Putamen (tissue), 1 donor: ENCODE measurements at regions not wholly inside any gene's neighbourhood (a gene's known extent, or its start where the extent isn't known, plus 50 kb on each side); places are given as distances from the start of the nearest gene placed in this dataset.

ENCODE experiments used
- DNase-seq: peaks from one replicate; pipeline ENCODE4 v3.0.0-alpha.2; 2016; ENCODE audit warnings: low spot score

DNA sequence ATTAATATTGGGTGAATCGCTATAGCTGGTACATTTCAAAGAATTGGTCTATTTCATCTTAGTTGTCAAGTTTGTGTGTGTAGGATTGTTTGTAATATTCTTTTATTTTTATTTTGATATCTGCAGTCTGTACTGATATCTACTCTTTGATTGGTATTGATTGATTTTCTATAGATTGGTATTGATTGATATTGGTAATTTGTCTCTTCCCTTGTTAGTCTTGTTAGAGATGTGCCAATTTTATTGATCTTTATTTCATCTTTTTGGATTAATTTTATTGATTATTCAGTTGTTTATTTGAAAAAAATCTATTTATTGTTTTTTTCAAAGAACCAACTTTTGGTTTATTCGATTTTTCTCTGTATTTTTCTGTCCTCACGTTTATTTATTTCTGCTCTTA is 61.4 kb downstream of the TM2D3 start:
- DNase-seq: no peak

DNA sequence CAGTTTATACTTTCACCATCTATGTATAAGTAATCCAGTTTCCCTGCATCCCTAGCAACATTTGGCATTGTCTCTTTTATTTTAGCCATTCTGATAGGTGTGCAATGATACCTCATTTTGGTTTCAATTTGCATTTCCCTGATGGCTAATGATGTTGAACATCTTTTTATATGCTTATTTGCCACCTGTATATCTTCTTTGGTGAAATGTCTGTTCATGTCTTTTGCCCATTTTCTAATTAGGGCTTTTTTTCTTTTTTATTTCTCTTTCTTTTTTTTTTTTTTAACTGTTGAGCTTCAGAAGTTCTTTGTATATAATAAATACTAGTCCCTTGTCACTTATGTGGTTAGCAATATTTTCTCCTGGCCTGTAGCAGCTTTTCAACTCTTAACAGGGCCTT is 68.9 kb downstream of the TM2D3 start:
- DNase-seq: no peak

DNA sequence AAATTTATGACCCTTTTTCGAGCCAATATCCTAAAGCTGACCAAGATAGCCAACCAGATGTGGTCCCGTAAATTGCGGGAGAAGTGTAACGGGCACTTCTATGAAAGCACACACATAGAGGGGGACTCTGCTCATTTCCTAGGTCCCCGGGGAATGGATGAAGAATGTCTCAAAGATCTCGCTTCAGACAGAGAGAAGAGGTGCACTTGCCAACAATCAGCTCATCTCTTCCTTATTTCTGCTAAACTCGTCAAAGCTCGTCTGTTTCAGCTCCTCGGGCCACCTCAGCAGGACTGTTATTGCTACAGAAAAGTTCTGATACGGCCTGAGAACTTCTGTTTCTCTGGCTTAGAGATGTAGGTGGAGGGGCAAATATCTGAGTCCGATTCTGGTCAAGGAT is 71.8 kb downstream of the TM2D3 start:
- DNase-seq: no peak

DNA sequence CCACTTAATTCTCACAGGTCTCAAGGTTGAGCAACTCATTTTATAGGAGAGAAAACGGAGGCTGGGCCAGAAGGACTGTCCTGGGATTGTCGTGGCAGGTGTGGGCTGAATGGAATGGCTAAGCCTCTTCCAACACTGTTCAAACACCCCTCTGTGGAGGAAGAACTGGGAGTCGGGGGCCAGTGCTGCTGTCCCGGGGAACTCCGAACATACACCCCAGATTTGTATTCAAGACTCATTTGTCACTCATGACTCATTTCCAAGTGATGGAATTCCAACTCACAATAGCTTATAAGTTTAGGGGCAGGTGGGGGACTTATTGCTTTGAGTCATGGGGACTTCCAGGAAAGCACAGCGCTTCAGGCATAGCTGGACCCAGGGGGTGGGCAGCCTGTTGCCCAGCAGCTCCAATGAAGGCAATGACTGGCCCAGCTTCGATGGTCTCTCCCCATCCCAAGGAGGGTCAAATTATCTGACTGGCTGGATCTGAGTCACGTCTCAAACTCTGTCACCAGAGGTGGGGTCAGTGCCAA is 72.5 kb downstream of the TM2D3 start:
- no peak for DNase-seq

DNA sequence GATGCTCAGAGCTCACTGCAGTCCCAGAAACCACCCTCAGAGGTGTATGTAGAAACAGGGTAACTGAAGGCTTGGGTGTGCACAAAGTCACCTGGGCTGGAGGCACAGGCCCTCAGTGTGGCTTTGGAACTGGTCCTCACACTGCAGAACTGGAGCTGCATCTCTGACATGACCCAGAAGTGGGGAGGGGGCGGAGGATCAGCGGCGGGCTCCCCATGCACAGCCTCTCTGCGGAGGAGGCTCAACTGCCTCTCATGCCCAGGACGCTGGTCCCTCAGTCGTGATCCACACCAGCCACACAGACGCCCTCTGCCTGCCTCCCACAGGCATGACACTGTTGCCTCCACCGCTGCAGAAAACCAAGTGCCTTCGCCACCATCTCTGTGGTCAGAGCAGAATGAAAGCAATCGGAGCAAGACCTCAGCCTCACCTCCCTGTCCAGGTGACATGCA is 73.7 kb downstream of the TM2D3 start:
- DNase-seq: peak; percentile 62

DNA sequence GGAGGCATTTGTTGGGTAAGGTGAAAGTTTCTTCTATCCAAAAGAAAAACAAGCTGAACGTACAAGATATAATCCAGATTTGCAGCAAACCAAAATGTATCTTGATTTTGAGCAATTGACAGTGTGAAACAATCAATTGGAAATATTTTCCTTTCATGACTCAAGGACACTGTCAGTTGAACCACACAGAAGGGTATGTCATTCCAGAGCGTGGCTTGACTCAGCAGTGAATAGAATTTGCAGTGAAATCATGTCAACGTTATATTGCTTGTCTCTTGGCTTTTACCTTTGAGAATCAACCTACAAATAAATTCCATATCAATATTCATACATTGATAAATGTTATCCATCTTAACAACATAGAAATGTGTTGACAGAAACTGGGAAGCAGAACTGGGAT is 78.2 kb downstream of the TM2D3 start:
- DNase-seq: no peak

DNA sequence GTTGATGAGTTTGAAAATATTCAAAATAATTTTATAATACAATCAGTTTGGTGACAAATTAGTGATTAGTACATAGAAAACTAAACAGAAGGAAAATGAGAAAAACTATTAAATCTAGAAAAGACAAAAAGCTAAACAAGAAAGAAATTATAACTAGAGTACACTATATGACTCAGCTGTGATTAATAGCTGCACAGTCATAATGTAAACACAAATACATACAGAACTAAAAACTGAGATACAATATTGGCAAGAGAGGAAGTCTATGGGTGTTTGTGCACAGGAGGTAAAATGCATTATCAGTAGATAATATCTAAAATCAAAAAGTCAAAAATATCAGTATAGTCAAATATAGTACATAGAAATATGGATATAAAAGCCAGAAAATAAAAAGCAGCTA is 80.7 kb upstream of the PCSK6 start:
- no peak for DNase-seq

DNA sequence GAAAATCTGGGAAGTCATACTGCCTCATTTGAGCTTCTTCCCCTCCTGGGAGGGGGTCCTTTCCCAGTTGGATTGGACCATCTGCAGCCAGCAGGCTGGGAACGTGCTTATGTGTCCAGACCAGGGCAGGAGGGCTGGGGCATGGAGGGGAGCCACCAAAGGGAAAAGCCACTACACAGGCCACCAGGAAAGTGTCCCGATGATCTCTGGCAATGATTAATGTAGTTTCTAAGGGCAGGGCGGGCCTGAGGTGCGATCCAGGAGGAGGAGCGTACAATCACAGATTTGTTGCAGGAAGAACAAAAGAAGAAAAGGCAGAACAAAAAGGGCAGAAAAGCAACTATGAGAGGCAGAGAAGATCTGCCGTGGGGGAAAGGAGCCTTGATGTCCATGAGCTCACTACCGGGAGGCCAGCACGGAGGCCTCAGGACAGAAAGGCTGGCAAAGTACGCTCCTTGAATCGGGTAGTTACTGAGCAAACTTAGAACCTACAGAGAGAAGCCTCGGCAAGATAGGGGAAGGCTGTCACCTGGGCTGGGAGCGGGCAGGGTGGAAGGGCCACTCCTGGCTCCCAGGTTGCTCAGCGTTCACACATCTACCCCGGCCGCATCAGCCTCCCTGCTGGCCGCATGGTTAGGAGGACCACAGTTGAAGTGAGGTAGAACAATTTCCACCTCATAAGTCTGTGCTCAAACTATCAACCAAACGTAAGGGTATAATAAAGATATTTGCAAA is 79.5 kb upstream of the PCSK6 start:
- no peak for DNase-seq

DNA sequence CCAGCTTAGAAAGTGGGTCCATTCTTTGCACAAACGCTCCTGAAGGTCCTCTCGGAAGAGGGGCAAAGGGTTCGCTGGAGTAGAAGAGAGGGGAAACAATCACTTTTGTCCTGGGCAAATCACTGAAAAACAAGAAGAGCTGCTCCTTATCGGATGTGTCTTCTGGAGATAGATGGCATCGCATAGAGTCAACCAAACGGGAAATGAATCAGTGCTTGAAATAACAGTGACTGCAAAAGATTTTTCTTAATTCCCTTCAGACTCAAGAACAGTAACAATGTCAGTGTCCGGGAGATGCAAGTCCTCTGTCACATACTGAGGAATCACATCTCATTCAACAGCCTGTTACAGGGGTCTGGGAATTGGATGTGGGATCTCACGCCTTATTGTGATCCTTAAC is 78.8 kb upstream of the PCSK6 start:
- DNase-seq: no peak

DNA sequence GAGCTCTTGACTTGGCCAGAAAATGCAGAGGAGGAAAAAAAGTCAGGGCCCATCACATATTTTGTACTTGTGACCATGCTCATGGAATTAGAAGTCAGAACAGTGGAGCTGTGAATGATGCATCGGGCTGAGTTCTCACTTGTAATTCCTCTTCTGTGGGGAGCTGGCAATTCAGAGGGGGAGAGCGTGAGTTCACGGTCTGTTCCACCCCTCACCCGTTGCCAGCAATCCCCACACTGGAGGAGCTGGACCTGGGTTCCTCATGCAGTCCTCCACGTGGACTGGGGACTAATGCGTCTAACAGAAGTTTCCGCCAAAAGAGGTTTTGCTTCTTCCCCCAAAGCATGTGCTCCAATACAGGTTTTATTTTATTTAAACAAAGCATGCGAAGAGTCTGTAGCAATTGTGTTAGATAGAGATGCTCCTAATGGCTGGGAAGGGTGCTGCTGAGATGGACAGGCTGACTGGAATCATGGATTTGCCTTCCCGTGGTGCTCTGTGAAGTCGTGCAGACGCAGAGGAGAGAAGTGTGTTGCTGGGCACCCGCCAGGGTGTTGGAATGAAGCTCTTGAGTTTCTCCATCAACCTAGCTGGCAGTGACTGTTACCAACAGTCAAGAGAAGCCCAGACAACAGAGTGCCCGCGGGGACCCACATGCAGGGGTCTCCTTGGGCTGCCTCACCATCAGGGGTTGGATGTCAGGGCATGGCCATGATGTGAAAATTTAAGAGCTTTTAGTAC is 77.4 kb upstream of the PCSK6 start:
- no peak for DNase-seq

DNA sequence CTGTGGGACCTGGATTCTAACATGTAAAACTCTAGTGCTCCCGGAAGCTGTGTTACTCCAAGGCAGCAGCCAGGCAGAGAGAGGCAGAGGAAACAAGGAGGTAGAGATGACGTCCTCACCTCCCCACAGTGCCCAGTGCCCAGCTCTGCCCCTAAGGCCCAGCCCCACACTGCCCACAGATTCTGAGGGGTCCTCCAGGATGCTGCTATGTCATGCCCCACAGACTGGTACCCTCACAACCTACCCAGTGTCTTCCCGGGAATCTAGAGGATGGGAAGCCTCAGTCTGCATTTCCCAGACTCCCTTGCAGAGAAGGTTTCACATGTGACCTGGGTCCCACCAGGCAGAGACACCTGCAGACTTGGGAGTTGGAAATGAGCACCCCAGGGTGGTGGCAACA is 75.9 kb upstream of the PCSK6 start:
- no peak for DNase-seq

DNA sequence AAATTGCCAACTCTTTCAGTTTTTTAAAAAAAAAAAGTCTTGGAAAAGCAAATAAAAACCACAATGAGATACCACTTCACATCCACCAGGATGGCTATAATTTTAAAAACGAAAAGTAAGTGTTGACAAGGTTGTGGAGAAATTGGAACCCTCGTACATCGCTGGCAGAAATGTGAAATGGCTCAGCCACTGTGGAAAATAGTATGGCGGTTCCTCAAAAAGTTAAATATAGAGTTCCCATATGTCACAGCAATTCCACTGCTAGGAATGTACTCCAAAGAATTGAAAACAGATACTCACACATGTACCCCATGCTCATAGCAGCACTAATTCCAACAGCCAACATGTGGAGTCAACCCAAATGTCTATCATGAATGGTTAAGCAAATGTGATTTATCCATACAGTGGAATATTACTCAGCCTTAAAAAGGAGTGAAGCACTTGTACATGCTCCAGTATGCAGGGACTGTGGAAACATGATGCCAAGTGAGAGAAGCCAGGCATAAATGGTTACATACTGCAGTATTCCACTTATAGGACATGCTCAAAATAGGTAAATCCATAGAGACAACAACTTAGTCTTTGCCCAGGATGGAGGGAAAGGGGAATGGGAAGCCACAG is 73.8 kb upstream of the PCSK6 start:
- no peak for DNase-seq

DNA sequence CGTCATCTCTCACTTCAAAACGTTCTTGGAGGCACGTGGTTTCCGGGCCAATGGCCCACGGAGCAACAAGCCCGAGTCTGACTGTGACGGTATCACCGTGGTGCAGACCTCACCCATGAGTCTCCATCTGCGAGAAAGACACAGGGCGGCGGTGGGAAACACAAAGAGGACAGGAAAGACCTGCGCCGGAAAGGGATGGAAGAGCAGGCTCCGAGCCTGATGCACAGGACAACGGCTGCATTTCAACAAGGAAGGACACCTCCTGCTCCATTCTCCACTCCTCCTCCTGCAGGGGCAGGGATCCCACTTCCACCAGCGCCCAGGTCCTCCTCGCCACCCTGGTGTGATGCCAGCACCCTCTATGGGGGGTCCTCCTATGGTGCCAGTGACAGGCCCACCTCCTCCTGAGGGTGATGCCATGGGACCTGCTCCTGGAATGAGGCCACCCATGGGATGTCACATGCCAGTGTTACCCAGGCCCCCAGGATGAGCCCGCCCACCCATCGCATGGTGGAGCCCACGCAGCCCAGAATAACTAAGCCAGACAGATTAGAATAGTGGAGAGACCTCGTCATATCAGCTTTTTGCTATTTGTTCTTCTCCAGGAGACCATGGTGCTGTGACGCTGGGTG is 73.0 kb upstream of the PCSK6 start:
- DNase-seq: no peak

DNA sequence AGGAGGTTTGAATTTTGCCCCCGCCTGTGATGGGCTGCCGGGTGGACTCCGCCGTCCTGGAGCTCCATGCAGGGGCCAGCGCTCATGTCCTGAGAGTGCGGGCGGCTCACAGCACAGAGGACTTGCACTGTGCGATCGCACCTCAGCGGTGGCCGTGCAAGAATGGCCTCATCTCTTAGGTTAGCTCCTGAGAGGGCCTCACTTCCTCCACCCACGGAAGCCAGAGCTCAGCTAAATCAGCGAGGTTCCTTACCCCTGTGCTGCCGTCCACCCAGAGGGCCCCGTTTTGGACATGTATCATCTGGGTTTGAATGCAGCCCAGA is 72.0 kb upstream of the PCSK6 start:
- DNase-seq: no peak

DNA sequence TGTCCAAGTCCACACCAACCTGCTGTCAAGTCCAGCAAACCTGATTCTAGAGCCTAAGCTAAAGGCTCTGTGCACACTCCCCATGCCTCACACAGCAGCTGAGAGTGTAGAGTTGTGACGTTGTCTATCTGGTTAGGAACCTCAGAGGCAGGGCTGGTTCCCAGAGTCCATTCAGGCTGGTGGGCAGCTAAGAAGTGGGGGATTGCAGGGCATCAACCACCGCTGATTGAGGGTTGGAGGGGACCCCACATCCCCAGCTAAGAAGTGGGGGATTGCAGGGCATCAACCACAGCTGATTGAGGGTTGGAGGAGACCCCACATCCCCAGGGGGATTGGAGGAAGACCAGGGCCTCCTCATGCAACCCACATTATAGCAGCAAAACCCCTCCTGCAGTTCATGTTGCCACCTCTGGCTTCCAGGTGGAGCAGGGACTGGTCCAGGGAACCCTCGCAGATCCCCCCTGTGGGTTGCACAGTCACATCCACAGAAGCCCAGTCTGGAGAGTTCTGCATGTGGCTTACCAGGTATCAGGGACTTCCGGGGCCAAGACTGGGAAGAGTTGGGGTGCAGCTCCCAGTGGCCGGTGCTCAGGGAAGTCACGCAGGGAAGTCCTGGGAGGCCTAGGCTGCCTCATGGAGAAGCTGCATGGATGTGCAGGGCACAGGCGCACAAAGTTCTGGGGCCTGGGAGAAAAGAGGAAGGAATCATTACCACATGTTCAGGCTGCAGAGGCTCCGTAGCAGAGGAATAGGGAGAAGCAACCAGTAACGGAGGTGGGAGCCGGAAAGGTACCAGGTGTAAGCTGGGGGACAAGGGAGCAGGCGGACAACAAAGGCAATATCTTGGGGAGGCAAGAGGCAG is 71.4 kb upstream of the PCSK6 start:
- no peak for DNase-seq

DNA sequence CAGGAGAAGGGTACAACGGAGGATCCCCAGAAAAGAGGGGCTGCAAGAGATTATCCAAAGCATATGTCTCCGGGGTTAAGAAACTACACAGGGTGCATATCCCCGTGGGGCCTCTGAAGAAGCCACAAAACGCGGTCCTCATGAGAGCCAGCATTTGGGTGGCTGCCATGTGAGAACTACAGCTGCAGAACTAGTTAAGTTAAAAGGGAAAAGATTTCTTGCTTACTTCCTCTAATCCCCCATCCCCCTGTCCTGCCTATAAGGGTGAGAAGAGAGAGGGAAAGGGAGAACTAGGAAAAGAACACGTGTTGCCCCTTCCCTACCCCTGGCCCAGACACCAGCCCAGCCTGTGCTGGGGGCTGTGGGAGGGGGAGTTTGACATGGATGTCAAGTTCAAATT is 70.4 kb upstream of the PCSK6 start:
- no peak for DNase-seq

DNA sequence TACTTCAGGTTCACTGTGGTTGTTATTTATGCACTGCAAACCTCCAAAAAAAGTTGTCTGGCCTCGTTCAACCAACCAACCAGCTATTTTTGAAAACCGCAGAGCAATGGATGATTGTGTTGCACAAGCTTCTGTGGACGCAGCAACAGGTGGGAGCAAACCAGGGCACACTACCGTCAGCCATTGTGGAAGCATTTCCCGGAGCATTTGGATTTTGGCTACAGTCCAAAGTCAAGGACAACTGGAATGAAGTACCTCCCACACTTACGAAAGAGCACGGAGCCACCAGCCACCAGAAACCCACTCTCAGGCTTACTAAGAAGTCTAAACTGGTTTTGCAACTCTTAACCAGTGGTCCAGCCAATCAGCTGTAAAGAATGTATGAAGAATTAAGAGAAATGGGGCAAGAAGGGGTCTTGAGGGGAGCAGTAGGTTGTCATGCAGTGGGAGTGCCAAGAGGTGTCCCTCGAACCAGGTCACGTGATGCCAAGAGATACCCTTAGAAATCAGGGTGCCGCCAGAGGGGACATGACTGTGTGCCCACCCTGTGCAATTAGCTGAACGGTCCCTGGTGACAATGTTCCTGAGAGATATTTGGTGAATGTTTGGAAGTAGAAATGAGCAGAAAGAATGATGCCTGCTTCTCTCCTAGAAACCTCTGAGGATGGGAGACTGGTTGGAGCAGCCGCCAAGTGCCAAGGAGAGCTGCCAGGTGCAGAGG is 68.9 kb upstream of the PCSK6 start:
- DNase-seq: no peak

DNA sequence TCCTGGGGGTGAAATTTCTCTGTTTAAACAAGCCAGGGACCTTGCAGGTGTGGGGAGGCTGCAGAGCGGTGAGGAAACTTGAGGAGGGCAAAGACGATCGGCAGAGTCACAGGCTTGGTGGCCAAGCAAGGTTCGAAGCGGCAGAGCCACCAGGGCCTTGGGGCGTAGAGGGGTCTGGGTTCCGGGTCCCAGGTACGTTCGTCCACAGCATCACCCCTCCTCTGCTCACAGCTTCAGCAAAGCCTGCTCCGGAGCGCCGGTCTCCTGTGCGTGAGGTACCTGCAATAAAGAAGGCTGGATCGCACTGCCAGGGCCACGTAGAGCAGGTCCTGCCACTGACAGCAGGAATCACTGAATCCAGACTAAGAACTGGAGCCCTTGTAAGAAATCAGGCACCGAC is 66.8 kb upstream of the PCSK6 start:
- DNase-seq: no peak

DNA sequence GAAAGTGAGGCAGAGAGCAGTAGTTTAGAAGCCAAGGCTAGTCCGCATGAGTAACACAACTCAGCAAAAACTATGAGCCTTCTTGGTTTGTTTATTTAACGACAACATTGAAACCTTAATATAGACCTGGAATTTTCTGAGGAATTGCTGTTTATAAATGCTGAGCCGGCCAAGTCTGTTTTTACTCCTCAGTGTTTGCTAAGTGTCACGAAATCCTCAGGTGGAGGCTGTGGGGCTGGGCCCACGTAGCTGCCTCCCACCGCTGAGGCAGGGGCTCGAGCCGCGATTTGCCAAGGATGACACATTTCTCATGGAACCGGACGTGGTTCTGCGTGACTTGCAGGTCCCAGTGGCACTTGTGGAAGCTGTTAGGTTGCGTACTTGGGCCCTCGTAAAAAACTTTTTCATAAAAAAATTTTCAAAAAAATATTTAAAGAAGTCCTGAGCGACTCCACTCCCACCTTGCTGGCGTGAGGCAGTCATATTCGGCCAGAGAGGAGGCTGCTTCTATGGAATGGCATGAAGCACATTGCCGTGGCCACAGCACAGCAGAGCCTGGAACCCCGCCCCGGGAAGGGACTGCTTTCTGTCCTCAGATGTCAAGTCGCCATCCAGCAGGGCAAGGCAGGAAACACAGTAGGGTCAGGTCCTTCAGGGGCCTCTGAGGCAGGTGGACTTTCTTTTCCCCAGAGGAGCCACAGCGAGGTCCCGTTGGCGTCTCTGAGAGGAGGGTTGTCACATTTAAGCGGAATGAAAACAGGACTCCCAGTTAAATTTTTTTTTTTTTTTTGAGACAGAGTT is 64.8 kb upstream of the PCSK6 start:
- DNase-seq: no peak
